Dermis blood vessel endothelial cell (primary cell): ENCODE measurements at regions not wholly inside any gene's neighbourhood (a gene's known extent, or its start where the extent isn't known, plus 50 kb on each side); places are given as distances from the start of the nearest gene placed in this dataset.
"Not testable (repeated sequence)": the region's sequence is repeated elsewhere in the genome, so short reads cannot be mapped to it uniquely, and the experiment has no call there.

Source experiments
- DNase-seq: peaks from one replicate; pipeline ENCODE4 v3.0.0; 2010

DNA sequence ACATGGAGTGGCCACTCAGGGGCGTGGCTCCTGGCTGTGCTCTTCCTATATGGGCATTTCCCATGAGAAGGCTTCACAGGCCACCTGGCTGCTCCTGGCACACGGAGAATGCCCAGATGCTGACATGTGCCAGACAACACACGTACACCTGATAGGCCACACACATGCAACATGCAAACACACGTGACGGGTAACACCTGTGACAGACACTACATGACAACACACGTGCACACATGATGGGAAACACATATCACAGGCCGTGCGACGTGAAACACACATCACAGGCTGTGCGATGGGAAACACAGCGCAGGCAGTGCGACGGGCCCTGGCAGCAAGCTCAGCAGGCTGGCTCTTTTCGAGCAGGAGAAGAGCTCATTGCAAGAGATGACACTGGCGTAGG lies 94.3 kb upstream of the HMX1 start:
- DNase-seq = not testable (repeated sequence)

DNA sequence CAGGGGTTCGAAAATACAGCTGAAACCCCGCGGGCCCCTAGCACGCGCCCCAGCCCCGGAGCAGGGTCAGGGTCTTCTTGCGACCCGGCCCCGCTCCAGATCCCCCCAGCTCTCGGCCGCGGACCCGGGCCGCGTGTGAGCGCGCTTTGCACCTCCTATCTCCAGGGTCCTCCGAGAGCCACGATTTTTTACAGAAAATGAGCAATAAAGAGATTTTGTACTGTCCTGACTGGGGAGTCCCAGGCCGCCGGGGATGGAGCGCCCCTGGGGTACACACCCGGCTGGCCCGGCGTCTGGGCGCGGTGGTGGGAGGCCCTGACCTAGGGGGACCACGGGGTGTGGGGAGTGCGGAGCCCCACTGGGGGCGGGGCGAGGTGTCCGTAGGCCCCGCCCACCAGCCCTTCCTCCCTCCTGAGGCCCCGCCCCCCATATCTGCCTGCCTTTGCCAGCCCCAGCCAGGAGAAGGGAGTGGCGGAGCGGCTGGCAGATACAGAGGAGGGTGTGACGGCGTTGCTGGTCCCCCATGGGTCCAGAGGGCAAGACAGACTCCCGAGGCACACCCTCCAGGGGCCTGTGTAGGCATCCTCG lies 92.7 kb upstream of the HMX1 start:
- not testable (repeated sequence) for DNase-seq

DNA sequence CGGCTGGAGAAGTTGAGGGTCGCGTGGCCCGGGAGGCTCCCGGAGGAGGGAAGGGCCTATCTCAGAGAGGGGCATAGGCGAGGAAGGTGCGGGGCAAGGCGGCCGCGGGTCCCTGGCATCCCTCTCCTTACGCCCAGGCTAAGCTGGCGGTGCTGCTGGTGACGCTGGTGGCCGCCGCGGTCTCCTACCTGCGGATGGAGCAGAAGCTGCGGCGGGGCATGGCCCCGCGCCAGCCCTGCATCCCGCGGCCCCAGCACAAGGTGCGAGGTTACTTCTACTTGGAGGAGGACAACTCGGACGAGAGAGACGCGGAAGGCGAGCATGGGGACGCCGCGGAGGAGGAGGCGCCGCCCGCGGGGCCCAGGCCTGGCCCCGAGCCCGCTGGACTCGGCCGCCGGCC lies 91.9 kb upstream of the HMX1 start:
- not testable (repeated sequence) for DNase-seq

GRCh38 chr4:8961343-8961742 lies 89.7 kb upstream of the HMX1 start:
- peak; percentile 64 for DNase-seq

DNA sequence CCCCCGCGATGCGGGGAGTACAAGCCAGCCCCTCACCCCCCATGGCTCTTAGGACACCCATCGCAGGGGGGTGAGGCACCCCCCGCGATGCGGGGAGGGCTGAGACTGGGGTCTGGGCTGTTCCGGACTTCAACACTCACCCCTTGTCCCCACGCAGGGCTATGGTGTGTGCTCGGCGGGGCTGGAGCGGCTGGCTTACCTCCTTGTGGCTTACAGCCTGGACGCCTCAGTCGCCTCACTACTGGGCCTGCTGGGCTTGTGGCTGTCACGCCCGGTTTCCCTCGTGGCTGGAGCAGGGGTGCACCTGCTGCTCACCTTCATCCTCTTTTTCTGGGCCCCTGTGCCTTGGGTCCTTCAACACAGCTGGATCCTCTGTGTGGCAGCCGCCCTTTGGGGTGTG lies 87.8 kb upstream of the HMX1 start:
- not testable (repeated sequence) for DNase-seq

DNA sequence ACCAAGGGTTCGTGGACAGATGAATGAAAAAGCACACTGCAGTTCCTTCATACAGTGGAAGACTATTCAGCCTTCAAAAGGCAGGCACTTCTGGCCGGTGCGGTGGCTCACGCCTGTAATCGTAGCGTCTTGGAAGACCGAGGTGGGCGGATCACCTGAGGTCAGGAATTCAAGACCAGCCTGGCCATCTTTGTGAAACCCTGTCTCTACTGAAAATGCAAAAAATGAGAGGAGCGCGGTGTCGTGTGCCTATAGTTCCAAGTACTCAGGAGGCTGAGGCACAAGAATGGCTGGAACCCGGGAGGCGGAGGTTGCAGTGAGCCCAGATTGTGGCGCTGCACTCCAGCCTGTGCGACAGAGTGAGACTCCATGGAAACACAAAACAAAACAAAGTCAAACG lies 82.4 kb upstream of the HMX1 start:
- not testable (repeated sequence) for DNase-seq

DNA sequence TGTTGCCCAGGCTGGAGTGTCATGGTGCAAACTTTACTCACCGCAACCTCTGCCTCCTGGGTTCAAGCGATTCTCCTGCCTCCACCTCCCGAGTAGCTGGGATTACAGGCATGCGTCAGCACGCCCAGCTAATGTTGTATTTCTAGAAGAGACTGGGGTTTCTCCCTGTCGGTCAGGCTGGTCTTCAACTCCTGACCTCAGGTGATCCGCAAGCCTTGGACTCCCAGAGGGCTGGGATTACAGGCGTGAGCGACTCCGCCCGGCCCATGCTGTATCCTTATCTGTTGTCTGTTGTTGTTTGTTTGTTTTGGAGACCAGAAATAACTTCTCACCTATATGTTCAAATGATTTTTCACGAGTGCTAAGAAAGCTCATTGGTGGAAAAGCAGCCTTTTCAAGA lies 81.2 kb upstream of the HMX1 start:
- not testable (repeated sequence) for DNase-seq

DNA sequence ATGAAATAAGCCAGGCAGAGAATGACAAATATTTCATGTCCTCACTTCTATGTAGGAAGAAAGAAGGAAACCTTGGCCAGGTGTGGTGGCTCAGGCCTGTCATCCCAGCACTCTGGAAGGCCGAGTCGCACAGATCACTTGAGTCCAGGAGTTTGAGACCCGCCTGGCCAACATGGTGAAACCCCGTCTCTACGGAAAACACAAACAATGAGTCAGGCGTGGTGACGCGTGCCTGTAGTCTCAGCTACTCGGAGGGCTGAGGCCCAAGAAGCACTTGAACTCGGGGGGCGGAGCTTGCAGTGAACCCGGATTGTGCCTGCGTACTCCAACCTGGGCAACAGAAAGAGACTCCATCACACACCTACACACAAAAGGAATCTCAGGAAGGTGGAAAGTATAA lies 80.5 kb upstream of the HMX1 start:
- DNase-seq = not testable (repeated sequence)

DNA sequence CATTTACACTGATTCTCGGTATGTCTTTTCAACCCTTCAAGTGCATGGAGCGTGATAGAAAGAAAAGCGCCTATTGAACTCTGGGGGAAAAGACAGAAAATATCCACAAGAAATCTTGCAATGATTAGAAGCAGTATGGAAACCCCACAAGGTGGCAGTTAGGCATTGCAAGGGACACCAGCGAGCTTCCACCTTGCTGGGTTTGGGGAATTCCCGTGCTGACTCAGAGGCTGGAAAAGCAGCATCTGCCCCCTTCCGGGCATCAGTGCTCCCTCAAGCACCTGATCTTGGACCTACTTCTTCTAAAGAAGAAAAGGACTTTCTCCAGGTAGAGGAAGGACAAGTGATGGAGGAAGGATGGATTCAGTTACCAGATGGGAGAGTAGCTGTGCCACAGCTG lies 73.9 kb upstream of the HMX1 start:
- DNase-seq = not testable (repeated sequence)

DNA sequence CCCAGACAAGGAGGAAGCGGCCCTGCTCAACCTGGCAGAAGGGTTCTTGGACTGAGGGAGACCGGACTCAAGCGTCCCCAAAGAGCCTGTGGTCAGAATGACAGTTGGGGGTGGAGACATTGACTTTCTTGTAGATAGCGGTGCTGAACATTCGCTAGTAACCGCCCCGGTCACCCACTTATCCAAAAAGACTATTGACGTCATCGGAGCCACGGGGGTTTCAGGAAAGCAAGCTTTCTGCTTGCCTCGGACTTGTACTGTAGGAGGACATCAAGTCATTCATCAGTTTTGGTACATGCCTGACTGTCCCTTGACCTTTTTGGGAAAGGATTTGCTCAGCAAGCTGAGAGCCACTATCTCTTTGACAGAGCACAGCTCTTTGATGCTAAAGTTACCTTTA lies 71.7 kb upstream of the HMX1 start:
- not testable (repeated sequence) for DNase-seq

DNA sequence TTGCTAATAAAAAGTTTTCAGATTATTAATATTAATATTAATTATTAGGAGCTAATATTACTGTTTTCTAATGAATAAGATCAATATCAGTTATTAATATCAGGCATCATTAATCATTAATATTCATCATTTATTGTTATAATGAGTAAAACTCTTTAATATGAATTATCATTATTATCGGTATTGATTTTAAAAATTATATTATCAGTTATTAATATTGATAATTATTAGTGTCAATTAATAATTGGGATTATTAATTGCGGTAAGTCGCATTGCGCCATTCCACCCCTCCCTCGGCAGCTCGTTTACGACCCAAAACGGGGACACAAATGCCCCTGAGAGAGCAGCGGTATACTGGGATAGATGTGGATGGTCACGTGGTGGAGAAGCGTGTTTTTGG lies 70.4 kb upstream of the HMX1 start:
- not testable (repeated sequence) for DNase-seq

GRCh38 chr4:8941492-8941805 lies 69.8 kb upstream of the HMX1 start:
- DNase-seq = not testable (repeated sequence)

DNA sequence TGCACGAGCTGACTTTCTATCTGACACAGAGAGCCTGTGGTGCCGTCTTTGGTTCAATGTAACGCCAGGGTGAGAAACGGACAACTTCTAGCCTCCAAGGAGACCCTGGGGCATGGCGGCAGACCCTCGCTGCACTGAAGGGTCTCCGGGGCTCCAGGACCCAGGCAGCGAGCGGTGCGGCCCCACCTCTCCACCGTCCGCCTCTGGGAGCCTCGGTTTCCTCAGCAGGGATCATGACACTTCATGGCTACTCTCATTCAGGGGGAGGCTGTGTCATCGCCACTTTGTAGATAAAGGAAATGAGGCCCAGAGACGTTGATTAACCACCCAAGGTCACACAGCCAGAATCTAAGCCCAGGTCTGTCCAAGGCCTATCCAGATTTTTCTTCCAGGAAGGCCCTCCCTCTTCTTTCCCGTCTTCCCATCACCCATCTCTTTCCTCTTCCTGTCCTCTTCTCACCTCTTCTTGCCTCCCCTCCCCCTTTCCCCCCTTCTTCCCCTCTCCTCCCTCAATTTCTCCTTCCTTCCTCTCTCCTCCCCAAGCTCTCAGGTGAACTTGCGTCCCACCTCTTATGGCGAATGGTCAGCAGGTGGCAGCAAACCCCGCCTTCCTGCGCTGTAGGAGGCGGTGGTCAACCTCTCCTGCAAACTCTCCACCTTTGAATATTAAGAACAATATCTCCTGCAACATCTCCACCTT lies 69.3 kb upstream of the HMX1 start:
- DNase-seq = peak; percentile 15

- no peak for DNase-seq
These were observed 68.5 kb upstream of the HMX1 start for GRCh38 chr4:8939840-8940742.

GRCh38 chr4:8939160-8939839 lies 67.7 kb upstream of the HMX1 start:
- no peak for DNase-seq

DNA sequence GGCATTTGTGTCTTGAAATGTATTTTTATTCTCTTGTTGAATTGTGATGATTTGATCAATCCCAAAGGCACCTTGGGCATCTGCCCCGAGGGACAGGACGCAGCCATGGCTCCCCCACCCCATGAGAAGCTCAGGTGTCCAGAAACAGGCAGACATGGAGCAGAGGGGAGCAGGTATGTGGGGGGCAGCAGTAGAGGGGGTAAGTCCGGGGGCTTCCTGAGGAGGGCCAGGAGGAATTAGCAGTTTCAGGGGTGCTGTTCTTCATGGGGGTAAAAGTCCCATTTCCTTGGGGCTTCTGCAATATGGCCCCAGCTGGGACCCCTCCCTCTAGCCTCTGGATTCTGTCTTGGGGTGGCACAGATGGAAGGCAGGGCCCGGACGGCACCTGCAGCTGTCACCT lies 67.0 kb upstream of the HMX1 start:
- DNase-seq = no peak

DNA sequence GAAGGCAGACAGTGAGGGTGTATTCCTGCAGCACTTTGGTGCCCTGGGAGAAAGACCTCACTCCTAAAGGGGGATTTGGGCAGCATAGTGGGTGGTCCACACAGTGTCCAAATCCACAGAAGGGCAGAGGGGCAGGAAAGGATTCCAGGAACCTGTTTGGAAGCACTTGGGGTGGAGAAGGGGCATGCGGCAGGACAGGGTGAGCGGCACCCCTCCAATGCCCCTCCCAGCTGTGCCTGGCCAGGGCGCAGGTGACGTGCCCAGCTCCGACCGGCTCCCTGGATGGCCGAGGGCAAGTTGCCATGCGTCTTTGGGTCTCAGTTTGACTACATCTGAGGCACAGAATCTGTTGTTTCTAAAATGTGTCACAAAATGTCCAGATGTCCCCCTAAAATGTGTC lies 66.5 kb upstream of the HMX1 start:
- no peak for DNase-seq

DNA sequence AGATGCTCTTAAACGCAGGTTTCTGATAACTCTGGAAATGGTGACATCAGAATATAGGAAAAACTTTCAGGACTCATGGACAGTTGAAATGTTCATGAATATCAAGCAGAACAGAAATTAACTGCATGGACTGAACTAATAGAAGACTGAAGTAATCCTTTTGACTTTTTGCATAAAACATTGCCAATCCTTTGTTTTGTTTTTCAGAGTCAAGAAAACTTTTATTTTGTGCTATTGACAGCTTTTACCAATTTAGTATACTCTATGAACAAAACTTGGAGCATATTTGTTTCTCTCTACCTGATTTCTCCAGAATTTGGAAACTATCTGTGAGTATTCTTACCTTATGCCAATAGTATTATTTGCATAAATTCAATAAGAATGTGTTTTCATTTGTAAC lies 61.2 kb upstream of the HMX1 start:
- DNase-seq = no peak

GRCh38 chr4:8928074-8928473 lies 56.4 kb upstream of the HMX1 start:
- DNase-seq = no peak

GRCh38 chr4:8922481-8922880 lies 50.8 kb upstream of the HMX1 start:
- no peak for DNase-seq

- no peak for DNase-seq
These were observed 49.8 kb upstream of the HMX1 start for GRCh38 chr4:8921465-8921864.
